NB4 (cell line): ENCODE measurements at regions not wholly inside any gene's neighbourhood (a gene's known extent, or its start where the extent isn't known, plus 50 kb on each side); places are given as distances from the start of the nearest gene placed in this dataset.

Source experiments
- MYC ChIP-seq: IDR thresholded peaks from 2 replicates; pipeline ENCODE4 v1.6.1; 2011; ENCODE audit warnings: low read depth, low read length
- TF ChIP-seq, protein P1 (sequence below): IDR thresholded peaks from one replicate; pipeline ENCODE4 v1.5.1; 2012; ENCODE audit warnings: low read depth, low read length

DNA sequence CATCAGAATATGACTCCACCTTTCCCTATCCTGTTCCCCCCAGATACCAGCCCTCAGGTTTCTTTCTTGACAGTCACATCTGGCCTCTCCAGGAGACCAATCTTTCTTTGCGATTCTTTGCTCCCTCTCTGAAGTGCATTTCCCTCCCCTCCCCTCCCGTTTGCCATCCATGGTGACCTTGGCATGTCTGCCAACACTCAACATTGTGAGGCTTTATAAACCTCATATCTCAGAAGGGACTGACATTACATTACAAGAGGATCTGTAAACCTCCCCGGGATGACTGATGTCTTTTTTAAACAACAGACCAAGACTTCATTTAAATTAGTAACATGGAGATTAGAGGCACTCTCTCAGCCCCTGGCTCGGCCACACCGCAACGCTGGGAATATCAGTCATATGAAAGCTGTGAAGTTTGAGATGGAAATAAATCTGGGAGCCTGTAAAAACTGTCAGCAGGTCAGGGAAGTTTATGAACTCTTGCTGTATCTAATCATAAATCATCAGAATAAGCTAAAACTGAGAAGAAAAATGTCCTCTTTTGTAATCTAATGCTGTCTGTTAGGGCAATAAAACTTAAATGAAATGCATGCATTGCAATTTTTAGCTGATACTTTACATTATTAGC is 401.7 kb upstream of the PROX1 start:
- TF ChIP-seq, protein P1, sequence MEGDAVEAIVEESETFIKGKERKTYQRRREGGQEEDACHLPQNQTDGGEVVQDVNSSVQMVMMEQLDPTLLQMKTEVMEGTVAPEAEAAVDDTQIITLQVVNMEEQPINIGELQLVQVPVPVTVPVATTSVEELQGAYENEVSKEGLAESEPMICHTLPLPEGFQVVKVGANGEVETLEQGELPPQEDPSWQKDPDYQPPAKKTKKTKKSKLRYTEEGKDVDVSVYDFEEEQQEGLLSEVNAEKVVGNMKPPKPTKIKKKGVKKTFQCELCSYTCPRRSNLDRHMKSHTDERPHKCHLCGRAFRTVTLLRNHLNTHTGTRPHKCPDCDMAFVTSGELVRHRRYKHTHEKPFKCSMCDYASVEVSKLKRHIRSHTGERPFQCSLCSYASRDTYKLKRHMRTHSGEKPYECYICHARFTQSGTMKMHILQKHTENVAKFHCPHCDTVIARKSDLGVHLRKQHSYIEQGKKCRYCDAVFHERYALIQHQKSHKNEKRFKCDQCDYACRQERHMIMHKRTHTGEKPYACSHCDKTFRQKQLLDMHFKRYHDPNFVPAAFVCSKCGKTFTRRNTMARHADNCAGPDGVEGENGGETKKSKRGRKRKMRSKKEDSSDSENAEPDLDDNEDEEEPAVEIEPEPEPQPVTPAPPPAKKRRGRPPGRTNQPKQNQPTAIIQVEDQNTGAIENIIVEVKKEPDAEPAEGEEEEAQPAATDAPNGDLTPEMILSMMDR = no peak
- no peak for TF ChIP-seq MYC
